Erythroblast (primary cell): ENCODE measurements at regions not wholly inside any gene's neighbourhood (a gene's known extent, or its start where the extent isn't known, plus 50 kb on each side); places are given as distances from the start of the nearest gene placed in this dataset.

Source experiments
- DNase-seq, 2 experiments: peaks; one replicate each; lab custom pipeline; 2025; lab: John Stamatoyannopoulos, UW
- GATA1 ChIP-seq: IDR thresholded peaks from 2 replicates; pipeline ENCODE4 v1.6.1; 2011; ENCODE audit warnings: low read depth, mild to moderate bottlenecking, control low read depth, low read length, moderate library complexity
- POLR2A ChIP-seq: IDR thresholded peaks from 2 replicates; pipeline ENCODE4 v1.6.1; 2011; ENCODE audit warnings: mild to moderate bottlenecking, low read length

DNA sequence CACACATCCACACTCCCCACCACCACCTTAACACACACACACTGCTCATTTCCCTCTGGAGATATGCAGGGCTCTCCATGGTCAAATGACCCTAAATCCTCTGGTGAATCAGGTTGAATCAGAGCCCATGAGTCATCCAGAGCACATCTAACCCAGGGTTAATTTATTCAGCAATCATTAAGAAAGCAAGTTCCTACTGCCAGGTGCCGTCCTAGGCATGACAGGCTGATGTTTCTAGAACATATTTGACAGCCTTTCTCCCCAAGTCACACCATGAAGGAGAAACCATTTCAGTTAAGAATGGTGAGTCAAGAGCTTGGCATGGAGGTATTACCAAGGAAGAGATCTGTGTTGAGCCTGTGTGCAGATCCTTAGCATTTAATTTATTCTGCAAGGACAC lies 194.3 kb upstream of the CAMK1G start:
- no peak for TF ChIP-seq GATA1
- no peak for TF ChIP-seq POLR2A
- no peak for DNase-seq

DNA sequence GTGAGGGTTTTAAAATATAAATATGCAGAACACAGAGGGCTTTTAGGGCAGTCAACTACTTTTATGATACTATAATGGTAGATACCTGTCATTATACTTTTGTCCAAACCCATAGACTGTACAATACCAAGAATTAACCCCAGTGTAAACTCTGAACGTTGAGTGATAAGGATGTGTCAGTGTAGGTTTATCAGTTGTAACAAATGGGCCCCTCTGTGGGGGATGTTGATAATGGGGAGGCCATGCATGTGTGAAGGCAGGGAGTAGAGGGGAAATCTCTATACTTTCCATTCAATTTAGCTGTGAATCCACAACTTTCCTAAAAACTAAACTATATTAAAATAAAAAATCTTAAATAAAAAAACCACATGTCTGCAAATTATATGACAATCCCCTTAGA lies 193.5 kb upstream of the CAMK1G start:
- no peak for TF ChIP-seq POLR2A
- no peak for TF ChIP-seq GATA1
- DNase-seq = no peak

DNA sequence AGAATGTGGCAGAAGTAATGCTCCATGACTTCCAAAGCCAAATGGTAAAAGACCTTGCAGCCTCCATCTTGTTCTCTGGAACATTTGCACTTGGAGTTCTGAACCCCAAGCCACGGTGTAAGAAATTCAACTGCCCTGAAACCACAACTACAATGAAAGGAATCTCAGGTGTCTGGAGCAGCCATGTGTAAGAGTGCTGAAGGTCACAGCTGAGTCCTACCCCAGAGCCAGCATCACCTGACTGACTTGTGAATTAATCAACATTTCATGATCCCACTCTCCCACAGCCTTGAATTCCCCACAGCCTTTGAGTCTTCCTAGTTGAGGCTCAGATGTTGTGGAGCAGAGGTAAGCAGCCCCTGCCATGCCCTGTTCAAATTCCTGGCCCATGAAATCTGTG lies 192.8 kb upstream of the CAMK1G start:
- TF ChIP-seq POLR2A (no peak), GATA1 (no peak)

GRCh38 chr1:209391792-209392191 lies 191.7 kb upstream of the CAMK1G start:
- TF ChIP-seq GATA1 (no peak), POLR2A (no peak)
- DNase-seq = no peak

More for the DNA sequence above, 192.8 kb upstream of the CAMK1G start:
- DNase-seq = no peak

- no peak for TF ChIP-seq GATA1
- no peak for TF ChIP-seq POLR2A
- DNase-seq = no peak
Observed at GRCh38 chr1:209395169-209395568, 188.3 kb upstream of the CAMK1G start.

DNA sequence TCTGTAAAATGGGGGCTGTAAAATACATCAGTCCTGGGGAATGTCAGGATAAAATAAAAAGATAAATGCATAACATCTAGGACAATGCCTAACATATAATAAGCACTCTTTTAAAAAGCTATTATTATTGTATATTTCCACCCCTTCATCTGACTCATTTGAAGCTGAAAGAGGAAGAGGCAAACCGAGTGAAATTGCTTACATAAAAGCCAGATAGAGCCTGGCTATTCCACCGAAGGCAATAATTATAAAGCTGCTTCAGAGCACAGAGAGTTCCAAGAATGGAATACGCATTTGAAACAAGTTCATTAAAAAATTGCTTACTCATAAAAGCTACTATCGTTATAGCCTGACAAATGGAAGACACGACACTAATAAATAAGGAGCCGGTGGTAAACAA lies 186.1 kb upstream of the CAMK1G start:
- DNase-seq = no peak
- TF ChIP-seq GATA1 (no peak), POLR2A (no peak)

GRCh38 chr1:209397910-209398309 lies 185.6 kb upstream of the CAMK1G start:
- TF ChIP-seq POLR2A = no peak
- no peak for TF ChIP-seq GATA1
- DNase-seq = no peak

DNA sequence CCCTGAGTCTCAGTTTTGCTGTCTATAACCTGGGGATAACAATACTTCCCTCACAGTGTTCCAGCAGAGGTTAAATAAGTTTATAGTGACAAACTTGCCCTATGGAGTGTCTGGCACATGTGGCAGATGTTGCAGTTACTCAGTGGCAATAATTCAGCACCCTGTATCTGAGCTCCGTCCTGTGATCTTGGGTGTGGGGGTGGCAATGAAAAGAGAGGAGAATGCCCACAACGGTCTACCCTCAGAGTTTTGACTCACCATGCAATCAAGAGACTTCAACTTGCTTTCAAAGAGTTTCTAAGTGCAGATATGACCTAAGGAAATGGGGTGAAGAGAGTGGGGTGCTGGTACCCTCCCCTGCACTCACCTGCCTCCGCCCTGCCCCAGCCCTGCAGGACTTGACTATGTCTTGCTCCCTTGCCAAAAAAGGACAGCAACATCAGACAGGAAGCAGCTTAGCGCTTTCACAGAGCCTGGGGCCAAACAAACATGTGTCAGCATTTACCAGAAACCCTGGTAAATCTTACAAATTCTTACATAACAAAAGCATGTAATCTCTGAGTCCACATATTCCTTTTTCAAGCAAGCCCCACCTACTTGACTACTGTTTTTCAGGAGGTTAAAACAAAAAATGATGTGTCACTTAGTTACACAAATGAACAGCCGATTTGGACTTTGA lies 185.1 kb upstream of the CAMK1G start:
- DNase-seq = no peak
- no peak for TF ChIP-seq POLR2A

DNA sequence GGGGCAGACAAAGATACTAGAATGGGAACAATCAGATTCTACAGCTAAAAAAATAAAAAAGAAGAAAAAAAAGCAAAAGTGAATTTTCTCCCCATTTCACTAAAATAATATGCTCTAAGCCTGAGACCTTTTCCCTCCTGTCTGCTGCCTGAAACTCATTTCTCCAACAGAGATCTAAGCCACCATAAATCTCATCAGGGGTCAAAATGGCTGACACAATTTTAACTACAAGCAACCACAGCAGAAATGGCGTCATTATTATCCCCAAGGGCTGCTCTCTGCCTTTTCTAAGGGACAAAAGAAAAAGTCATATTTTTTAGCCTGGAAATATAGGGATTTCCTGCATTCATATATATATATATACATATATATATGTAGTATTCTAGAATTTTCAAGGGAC lies 183.7 kb upstream of the CAMK1G start:
- TF ChIP-seq GATA1 = no peak
- no peak for TF ChIP-seq POLR2A
- DNase-seq = no peak

- DNase-seq = no peak
- no peak for TF ChIP-seq GATA1
- no peak for TF ChIP-seq POLR2A
Observed at GRCh38 chr1:209400351-209401220, 182.9 kb upstream of the CAMK1G start.

DNA sequence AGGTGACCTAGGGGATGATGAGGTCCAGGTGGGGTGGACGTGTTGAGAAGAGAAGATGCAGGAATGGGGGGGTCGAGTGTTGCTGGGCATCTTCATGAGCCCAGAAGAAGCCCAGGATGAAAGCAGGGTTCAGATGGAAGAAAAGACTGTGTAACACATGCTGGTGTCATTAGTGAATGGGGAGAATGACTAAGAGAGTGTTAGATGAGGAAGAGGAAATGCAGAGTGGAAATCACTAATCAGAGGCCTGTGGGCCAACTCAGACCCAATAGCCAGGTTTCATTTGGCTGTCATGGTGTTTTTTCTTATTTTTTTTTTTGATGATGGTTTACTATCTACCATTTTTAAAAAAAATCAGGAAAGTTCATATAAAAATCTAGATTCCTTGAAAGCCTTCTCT lies 180.8 kb upstream of the CAMK1G start:
- no peak for DNase-seq
- no peak for TF ChIP-seq POLR2A
- TF ChIP-seq GATA1 = no peak

DNA sequence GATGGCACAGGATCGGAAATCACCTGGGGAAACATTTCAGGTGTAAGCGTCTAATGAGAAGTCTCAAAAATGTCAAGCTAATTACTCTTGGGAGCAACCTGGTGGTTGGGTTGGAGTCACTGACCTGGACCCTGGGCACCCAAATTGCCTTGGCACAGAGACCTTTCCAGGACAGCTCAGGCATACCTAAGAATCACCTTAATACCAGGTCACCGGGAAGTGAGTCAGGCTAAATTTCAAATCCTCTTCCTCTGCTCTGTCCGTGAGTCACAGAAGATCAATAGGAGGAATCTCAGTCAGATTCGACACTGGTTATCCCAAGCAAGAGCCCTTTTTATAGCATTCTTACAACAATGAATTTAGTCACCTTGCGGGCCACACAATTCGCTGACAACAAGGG lies 179.6 kb upstream of the CAMK1G start:
- no peak for TF ChIP-seq GATA1
- TF ChIP-seq POLR2A = no peak
- no peak for DNase-seq

DNA sequence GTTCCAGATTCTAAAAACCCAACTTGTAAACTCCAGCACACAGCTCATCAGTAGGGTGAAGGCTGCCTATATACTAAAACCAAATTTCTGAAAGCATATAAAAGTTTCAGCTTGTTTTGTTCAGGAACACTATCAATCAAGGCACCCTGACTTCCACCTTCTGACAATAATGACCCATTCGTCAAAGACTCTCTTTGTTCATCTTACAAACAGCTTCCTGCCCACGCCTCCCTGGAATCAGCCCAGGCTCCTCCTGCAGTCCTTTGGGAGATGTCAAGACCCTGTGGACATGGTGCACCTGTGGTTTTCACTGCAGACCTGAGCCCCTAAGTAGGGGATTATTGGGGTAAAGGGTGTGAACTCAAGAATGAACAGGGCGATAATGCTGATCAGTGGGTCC lies 178.9 kb upstream of the CAMK1G start:
- no peak for TF ChIP-seq GATA1
- TF ChIP-seq POLR2A = no peak
- no peak for DNase-seq

GRCh38 chr1:209405183-209405814 lies 178.2 kb upstream of the CAMK1G start:
- TF ChIP-seq POLR2A (no peak), GATA1 (no peak)
- no peak for DNase-seq
